ENCODE measurements at regions not wholly inside any gene's neighbourhood (a gene's known extent, or its start where the extent isn't known, plus 50 kb on each side); places are given as distances from the start of the nearest gene placed in this dataset.
A peak's percentile ranks its signal among the peaks of the same experiment; 100 is the strongest.

- Histone ChIP-seq H3K4me3 (ENCODE audit: low read depth, low read length) (no peak overlapping the region), H3K27ac (no peak overlapping the region), H3K27me3 (ENCODE audit: insufficient read depth, low read depth, severe bottlenecking) (no peaks in the 10 kb centered on the region), H3K36me3 (no peaks in the 10 kb centered on the region), H3K9me3 (ENCODE audit: severe bottlenecking) (peaks cover 4% of the 10 kb centered on the region)
- peak; percentile 63 for TF ChIP-seq CTCF (IDR thresholded peaks at IDR 0.05; ENCODE audit: low read depth, low read length)
- peak; percentile 19 for DNase-seq
Observed at GRCh38 chr2:217166241-217166850, 306.5 kb upstream of the TNP1 start.

GRCh38 chr2:217165547-217165946, 305.7 kb upstream of the TNP1 start:
- Histone ChIP-seq H3K9me3 (ENCODE audit: severe bottlenecking) (peaks cover 2% of the 10 kb centered on the region), H3K27me3 (ENCODE audit: insufficient read depth, low read depth, severe bottlenecking) (no peaks in the 10 kb centered on the region), H3K27ac (no peak overlapping the region), H3K4me3 (ENCODE audit: low read depth, low read length) (no peak overlapping the region), H3K36me3 (no peaks in the 10 kb centered on the region)
- DNase-seq: no peak
- no peak for TF ChIP-seq CTCF (IDR thresholded peaks at IDR 0.05; ENCODE audit: low read depth, low read length)

- Histone ChIP-seq H3K4me3 (ENCODE audit: low read depth, low read length) (no peak overlapping the region), H3K27me3 (ENCODE audit: insufficient read depth, low read depth, severe bottlenecking) (no peaks in the 10 kb centered on the region), H3K9me3 (ENCODE audit: severe bottlenecking) (no peaks in the 10 kb centered on the region), H3K27ac (no peak overlapping the region), H3K36me3 (no peaks in the 10 kb centered on the region)
- no peak for DNase-seq
- no peak for TF ChIP-seq CTCF (IDR thresholded peaks at IDR 0.05; ENCODE audit: low read depth, low read length)
Observed at GRCh38 chr2:217163987-217164386, 304.1 kb upstream of the TNP1 start.

GRCh38 chr2:217162533-217162932, 302.7 kb upstream of the TNP1 start:
- no peak overlapping the region for H3K27ac ChIP-seq
- TF ChIP-seq CTCF (IDR thresholded peaks at IDR 0.05; ENCODE audit: low read depth, low read length): no peak
- no peak overlapping the region for H3K4me3 ChIP-seq (ENCODE audit: low read depth, low read length)
- no peaks in the 10 kb centered on the region for H3K36me3 ChIP-seq
- H3K9me3 ChIP-seq (ENCODE audit: severe bottlenecking): peaks cover 3% of the 10 kb centered on the region
- no peaks in the 10 kb centered on the region for H3K27me3 ChIP-seq (ENCODE audit: insufficient read depth, low read depth, severe bottlenecking)
- no peak for DNase-seq

GRCh38 chr2:217160978-217161973, 301.4 kb upstream of the TNP1 start:
- H3K36me3 ChIP-seq: no peaks in the 10 kb centered on the region
- no peak for TF ChIP-seq CTCF (IDR thresholded peaks at IDR 0.05; ENCODE audit: low read depth, low read length)
- H3K9me3 ChIP-seq (ENCODE audit: severe bottlenecking): peaks cover 3% of the 10 kb centered on the region
- H3K27ac ChIP-seq: no peak overlapping the region
- no peaks in the 10 kb centered on the region for H3K27me3 ChIP-seq (ENCODE audit: insufficient read depth, low read depth, severe bottlenecking)
- DNase-seq: no peak
- H3K4me3 ChIP-seq (ENCODE audit: low read depth, low read length): no peak overlapping the region

Measured in WERI-Rb-1 (cell line).